Activated T-helper 1 cell treated with anti-CD3 and anti-CD28 coated beads, Interleukin-2, amount 50 U/mL, for 16 hours (primary cell): ENCODE measurements at regions not wholly inside any gene's neighbourhood (a gene's known extent, or its start where the extent isn't known, plus 50 kb on each side); places are given as distances from the start of the nearest gene placed in this dataset.
"Not testable (repeated sequence)": the region's sequence is repeated elsewhere in the genome, so short reads cannot be mapped to it uniquely, and the experiment has no call there.

Experiments used
- DNase-seq, 2 donors: peaks; one replicate each; pipeline ENCODE4 v3.0.0-alpha.2; 2020; ENCODE audit warnings: low read depth in 1 of 2, low spot score in 1 of 2

DNA sequence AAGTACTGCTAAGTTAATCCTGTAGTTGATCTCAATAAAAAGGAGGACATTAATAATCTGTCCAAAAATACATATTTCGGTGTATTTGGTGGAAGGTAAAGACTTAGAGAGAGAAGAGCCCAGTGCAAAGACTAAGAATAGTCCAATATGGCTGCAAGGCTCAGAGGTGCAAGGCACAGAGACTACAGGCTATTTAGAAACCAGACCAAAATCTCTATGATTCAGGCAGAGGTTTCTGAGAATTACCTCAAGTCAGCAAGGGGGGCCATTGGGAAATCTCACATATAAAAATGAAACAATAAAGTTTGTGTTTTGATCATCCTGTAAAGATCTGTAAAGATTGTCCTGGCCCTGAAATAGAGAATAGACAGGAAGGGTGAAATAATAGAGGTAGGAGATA, 1173.0 kb downstream of the VRK1 start:
- DNase-seq: no peak

DNA sequence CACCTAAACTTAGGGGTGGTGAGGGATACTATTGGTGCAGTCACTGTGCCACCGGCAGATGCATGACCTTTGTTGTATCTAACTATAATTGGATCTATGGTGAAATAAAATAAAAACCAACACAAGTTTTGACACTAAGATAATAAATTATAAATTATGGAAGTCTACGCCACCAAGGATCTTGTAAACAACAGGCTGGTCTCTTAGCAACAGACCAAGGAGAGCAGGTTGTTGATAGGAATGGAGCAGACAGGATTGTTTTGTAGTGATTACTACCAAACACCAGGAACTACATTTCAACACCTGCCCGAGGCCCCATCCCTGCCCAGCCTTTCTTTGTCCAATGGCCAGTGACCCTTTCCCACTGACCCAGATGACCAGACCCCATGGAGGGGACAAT, 1178.0 kb downstream of the VRK1 start:
- DNase-seq: no peak

DNA sequence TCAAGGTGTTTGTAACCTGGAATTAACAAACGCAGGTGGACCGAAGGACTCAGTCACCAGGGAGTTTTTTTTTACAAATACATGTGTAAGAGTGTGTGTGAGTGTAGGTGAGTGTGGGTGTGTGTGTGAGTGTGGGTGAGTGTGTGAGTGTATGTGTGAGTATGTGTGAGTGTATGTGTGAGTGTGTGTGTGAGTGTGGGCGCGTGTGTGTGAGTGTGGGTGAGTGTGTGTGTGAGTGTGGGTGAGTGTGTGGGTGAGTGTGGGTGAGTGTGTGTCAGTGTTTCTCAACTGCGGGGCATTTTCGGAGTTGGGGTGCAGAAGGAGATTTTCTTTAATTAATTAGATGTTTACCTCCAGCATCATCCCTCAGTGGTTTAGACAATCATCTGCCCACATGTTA, 1178.8 kb downstream of the VRK1 start:
- DNase-seq: no peak

DNA sequence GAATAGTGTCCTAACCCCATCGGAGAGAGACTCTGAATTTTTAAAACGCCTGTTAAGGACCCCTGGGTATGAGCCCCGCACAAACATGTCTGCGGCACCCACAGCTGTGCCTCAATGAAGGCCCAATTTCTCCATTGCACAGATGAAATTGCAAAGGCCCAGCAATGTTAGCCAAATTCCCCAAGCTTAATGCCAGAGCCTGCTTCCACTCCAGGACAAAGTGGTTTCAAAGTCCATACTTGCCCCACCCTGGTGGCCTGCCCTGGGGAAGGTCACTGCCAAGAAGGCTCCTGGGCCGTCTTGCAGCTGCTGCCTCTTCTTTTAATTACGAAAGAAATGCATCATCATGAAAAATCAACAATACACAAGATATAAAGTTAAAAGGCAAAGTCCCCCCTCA, 1179.7 kb downstream of the VRK1 start:
- DNase-seq: no peak

DNA sequence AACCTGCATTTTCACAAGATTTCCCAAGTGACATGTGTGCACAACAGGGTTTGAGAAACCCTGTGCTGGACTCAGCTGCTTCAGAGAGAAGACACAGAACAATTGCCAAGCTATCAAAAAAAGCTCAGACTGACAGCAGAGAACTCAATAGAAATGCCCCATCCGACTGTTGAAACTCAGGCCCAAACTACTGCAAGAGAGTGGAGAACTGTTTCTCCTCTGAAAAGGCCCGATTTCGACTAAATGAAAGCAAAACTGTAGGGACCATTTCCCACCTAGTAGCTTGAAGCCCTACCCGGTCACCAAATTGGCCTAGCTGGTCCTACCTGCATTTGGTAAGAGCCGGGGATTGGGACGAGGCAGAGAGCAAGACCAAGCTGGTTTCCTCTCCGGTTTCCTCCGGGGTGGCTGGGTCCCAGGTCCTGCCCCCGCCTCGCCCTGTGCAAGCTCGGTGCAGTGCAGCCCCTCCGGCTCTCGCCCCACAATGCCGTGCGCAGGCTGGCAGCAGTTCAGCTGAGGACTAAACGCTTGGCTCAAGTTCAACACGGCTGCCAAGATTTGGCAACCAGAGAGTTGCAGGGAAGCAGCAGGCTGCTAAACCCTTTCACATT, 1180.6 kb downstream of the VRK1 start:
- DNase-seq: peak; percentile 55 to 64

DNA sequence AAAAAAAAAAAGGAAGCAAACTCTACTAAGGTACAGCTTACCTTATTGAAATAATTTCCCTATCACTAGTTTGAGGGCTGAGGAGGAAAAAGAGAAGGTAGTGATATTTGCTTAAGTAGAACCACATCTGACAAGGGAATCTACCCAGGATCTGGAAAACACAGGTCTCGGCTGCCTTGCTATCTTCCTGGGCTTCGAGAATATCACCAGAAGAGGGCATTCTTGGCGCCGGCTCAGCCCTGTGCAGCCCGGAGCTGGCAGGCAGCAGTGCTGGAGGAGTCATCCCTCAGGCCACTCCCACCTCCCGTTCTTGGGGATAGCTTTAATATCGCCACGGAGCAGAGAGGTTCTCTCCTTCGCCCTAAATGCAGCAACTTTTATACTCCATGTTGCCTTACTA, 1181.2 kb downstream of the VRK1 start:
- peak; percentile 53 to 67 for DNase-seq

DNA sequence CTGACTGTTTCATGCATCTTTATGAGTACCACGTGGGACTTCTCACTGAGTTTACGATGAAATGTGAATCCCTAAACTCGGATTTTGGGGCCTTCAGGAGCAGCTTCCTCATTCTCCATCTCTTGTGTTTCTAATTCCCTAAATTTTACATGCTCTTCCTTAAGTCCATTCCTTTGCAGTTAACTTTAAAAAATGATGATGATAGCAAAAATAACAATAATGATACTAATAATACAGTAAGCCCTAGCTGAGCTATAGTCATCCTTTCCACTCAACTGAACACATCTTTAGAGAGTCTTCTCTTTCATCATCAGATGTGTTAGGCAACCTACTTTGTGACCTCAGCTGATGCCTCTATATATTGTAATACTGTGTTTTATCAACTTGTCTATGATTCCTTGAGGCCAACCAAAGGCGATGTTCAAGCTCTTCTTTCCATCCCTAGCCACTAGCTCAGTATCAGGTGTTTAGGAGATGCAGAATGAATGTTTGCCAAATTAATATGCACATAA, 1196.4 kb downstream of the VRK1 start:
- no peak for DNase-seq

DNA sequence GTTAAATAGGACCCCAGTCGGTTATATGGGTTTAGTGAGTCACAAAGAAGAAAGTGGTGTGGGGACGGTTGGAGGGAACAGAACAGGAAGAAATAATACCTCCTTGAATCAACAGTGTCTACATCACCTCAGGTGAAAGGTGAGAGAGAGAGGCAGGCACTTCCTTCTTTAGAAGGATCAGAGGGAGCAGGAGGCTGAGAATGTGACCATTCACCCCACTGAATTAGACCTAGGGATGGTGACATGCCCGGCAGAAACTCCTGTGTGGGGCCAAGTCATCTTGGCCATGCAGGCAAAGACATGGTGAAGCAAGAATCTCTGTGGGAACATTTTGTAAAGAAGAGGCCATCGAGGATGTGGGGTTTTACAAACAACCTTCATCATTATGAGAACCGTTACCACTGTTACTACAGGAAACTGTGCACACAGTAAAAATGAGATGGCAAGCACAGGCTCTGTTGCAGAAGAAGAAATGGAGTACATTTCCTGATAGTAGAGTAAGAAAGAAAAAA, 1196.9 kb downstream of the VRK1 start:
- no peak for DNase-seq

DNA sequence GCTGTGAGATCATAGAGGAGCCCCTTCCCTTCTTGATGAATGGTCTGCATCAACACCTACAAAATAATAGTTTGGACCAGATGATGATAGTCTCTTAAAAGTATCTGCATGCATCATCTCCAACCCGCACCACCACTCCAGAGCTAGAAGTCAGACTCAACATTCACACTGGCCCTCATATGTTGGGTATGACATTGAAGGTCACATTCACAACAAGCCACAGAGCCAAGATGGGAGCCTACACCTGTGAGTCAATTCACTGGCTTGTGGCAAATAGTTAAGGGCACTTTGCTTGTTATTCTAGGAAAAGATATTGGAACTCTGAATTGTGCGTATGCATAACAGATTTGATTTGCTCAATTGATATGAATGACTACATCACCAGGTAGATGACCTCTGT, 1197.9 kb downstream of the VRK1 start:
- no peak for DNase-seq

DNA sequence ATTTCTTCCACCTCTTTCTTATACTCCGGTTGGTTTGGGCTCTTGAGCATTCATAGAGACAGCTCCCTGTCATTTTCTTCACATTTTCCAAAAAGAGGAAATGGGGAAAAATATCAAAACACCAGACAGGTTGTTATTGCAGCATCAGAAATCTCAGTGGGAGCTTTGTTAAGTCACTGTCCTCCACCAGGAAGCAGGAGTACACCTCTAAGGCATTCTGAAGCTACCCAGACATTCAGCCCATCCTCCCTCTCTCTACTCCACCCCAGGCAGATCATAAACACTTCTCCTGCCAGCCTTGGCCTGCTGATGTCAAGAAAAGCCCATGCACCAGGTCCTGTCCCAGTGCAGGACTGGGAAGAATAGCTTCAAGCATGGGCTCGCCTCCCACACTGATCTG, 1198.3 kb downstream of the VRK1 start:
- no peak for DNase-seq

DNA sequence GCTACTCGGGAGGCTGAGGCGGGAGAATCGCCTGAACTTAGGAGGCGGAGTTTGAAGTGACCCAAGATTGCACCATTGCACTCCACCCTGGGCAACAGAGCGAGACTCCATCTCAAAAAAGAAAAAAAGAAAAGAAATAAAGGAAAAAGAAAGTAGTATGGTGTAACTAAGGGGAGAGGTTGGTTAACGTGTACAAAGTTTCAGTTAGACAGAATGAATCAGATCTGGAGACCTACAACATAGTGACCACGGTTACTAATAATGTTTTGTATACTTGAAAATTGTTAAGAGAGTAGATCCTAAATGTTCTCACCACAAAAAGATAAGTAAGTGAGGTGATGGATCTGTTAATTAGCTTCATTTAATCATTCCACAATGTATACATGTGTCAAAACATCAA, 1208.8 kb downstream of the VRK1 start:
- no peak for DNase-seq

DNA sequence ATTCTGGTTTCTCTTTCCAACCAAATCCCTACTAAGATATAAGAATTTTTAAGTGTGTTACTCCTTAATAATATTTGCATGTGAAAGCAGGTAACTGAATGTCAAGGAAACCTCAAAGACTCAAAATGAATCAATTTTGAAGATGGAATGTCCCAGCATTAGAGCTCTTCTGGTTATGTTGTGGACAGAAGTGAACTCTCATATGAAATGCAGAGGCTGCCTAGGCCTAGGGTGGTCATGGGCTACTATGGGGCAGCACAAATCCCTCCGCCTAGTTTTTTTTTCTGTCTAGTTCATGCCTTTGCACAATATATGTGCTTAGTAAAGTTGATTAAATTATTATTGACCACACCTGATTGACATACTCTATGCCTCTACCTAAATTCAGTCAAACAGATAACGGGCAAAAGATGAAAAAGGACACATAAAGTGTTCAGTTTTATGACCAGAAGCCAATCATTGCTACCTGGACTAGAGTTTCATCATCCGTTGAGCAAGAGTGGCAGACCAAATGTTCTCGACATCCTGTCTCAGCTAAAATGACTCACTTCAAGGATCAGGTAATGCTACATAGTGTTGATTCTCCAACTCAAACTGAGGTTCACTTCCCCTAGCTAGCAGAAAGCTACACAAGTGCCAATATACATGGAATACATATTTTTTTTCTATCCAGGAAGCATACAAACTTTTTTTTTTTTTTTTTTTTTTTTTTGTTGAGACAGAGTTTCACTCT, 1211.4 kb downstream of the VRK1 start:
- no peak for DNase-seq

DNA sequence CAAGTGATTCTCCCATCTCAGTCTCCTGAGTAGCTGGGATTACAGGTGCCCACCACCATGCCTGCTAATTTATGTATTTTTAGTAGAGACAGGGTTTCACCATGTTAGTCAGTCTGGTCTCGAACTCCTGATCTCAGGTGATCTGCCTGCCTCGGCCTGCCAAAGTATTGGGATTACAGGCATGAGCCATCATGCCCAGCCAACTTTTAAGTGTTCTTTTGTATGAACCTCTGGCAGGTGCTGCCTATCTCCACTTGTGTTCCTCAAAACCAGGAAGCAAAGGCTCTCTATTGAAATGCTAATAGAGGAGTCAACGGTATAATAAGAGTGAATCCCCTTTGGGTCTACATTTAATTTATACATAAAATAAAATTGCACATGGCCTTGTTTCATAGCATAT, 1212.0 kb downstream of the VRK1 start:
- DNase-seq: not testable (repeated sequence)

DNA sequence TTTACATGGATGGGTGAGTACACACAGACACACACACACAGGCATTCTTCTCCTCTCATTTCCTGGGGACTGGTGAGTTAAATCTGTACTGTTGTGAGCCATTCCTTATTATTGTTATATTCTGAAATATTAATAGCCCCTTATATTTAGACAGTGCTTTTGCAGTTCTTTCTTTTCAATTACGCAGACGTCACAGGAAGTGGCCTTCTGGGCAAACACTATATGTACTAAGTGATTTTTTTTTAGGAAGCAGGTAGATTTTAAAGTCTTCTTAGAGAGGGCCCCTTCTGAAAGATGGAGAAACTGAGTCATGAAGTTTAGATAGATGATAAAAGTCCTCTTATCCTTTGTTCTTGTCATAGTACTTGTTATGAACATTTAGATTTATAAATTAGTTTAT, 1213.6 kb downstream of the VRK1 start:
- DNase-seq: no peak

DNA sequence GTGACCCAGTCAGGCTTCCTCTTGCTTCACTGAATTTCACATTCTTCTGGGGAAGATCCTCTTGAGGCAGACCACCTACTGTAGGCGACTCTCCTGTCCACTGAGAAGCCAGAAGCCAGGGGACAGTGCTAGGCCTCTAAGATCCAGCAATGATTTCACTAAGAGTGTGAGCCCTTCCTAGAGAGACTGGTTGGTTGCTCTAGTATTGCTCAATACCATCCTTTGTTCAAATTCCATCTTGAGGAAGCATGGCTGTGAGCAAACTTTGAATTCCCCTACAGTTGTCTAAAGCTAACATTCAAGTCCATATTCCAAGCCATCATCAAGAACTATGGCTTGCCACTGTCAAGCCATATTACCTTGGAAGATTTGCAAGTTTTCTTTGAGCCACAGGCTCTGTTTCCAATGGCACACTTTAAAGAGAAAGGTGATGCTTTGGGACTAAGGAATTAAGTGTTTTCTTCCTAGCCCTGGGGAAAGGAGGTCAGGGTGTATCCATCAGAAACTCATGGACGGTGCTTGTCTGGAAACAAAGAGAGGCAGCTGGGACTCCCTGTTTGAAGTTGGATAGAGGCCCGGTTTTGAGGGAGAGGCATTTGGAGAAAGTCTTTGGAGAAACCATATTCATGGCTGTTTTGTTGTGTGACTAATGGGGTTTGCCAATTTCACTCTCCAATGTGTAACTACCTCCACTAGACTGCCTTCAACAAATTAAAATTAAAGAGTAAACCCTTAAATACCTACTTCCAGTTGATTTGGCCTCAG, 1217.9 kb downstream of the VRK1 start:
- DNase-seq: no peak

DNA sequence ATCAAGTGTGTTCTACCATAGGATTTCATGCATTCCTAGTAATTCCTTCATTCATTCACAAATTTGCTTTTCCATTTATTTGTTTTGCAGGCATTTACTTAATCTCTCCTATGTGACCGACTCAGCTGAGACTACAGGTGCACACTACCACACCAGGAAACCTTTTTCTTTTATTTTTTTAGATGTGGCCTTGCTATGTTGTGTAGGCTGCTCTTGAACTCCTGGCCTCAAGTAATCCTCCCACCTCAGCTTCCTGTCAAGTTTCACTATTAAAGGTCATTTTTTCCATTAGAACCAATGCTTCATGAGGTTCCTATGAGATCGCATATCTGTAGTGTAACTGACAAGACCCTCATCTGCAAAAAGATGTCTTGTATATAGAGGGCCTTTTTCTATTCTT, 1218.7 kb downstream of the VRK1 start:
- no peak for DNase-seq

DNA sequence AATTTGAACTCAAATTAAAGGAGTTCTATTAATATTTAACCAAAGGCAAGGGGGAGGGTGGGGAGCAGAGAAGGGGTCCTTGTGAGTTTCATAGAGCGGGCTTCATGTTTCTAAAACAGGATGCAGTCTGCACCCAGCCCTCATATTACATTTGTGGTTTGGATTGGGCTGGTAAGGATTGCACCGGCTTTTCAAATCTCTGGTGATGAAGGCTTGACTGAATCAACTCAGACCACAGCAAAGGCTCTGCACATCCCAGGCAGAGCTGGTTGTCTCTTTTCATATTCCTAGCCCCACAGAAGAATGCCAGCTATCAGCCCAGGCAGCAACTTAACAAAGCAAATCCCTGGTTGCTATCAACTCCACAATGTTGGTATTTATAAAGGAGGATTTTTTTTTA, 1221.4 kb downstream of the VRK1 start:
- no peak for DNase-seq

DNA sequence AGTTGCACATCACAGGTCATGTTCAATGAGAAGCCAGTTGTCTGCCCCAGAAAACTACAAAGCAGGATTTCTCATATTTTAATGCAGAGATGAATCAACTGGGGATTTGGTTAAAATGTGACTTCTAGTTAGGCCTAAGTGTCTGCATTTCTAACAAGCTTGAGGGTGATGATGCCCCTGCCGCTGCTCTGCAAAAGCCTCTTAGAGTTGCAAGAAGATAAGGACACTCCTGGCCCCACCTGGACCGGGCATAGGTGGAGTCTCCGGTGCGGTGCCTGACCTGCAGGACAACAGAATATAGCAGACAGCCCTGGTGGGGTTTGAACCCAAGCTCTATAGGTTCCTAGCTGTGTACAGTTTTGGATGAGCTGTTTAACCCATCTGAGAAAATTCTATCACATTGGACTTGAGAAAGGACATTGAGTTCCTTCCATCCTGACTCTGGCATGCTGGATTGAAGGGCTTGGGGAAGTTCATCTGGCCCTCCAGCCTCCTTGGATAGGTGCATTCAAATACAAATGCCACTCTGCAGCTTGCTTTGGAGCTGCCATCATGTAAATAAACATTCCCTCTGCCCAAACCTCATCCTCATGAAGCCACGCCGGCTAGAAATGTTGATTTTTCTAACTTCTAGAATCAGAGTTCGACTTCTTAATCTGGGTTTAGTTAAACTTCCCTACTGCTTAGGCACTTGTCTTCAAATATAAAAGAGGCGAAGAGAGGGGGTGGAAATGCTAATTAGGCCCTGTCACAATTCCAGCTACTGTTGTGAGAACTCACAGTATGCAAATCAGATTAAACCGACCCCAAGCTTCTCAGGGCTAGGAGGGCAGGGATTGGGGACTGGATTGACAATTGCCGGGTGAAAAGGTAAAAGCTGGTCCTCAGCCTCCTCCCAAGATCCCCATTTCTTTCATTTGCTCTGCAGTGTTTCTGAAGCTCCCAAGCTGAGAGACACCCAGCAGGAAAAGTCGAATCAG, 1225.6 kb downstream of the VRK1 start:
- DNase-seq: no peak

DNA sequence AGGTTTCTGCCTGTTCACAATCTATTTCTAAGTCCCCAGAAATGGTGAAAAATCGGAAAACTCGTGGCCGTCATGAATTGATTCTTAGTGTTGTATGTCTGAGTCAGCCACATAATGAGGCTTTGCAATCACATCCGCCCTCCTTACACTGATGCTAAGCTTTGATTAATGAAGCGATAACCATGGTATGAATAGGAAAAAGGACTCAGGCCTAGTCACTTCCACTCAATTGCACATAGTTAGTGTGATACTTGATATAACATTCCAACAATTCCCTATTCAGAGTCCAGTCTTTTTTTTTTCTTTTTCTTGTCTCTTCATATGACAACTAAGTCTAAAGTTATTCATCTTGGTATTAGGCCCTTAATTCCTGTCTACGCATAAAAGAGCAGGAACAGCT, 1231.0 kb downstream of the VRK1 start:
- no peak for DNase-seq

DNA sequence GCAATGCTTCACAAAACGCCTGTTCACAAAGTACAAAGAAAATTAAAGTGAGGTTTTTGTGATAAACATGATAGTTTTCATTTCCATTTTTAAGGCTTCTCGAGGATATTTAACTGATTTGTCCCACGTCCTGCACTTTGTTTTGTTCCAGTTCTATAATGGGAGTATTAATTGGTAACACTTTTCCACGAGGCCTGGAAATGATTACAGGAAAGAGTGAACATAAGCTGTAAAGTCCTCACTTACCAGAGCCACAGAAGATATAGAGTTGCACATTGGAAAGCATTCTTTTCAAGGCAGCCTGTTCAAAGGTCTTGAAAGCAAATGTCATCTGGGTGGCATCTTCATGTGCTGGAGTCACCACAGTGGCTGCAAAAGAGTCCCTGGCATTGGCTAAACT, 1236.6 kb downstream of the BCL11B start:
- DNase-seq: no peak

DNA sequence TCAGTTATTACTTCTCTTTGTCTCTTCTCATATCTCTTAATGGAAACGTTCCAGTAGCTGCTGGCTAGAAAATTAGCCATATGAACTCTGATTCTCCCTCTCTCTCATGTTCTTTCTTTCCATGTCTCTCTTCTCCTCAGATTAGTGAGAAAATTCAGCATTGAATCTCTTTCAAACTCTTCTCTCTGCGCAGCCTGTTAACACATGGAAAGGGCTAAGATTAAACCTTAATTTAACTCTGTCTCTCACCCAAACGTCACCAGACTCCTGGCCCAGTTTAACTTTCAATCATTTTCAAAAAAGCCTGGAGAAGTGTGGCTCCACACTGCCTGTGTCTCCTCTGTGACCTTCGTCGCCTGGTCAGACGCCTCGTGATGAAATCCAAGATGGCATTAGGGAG, 1234.2 kb downstream of the BCL11B start:
- DNase-seq: no peak
